ENCODE measurements at regions not wholly inside any gene's neighbourhood (a gene's known extent, or its start where the extent isn't known, plus 50 kb on each side); places are given as distances from the start of the nearest gene placed in this dataset.

DNA sequence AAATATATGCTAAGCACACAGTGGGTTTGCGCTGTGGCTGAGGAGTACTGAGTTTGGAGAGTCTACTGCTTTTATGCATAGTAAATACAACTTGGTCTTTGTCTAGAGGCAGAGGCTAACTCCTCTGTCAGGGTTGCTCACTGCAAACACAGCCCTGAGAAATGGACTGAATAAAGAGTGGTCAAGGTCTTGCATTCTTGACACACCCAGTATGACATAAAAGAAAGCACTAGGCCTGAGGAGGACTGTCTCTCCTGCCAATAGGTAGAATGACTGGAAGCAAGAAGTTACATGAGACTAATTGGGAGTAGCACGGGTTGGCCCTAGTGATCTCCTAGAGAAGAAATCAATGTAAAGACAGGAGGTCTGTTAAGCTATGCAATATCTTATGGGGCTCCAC, 367.2 kb upstream of the B3GALT2 start:
- Histone ChIP-seq H4K20me1 (ENCODE audit: control insufficient read depth, insufficient read depth) (no peaks in the 10 kb centered on the region), H3K27me3 (replicated peaks in 1 of 2; ENCODE audit: control insufficient read depth in 2 of 2, insufficient read depth in 2 of 2, low read length in 1 of 2) (no peaks in the 10 kb centered on the region; a peak in 1 of 4 replicates), H3K9ac (ENCODE audit: control insufficient read depth, insufficient read depth, low read length) (no peak overlapping the region), H3K79me2 (ENCODE audit: control insufficient read depth, insufficient read depth, low read length) (no peaks in the 10 kb centered on the region), H3K4me2 (ENCODE audit: control insufficient read depth, insufficient read depth) (no peak overlapping the region), H3K4me3 (no peak overlapping the region), H3K9me3 (replicated peaks; ENCODE audit: control insufficient read depth, insufficient read depth, low read length) (no peaks in the 10 kb centered on the region; the same call in 2 of the 3 replicates), H2AFZ (ENCODE audit: control insufficient read depth, low read depth, low read length) (no peak overlapping the region), H3K27ac (ENCODE audit: control insufficient read depth, insufficient read depth) (no peak overlapping the region), H3K36me3 (ENCODE audit: control insufficient read depth in 2 of 2, insufficient read depth in 2 of 2, low read length in 1 of 2) (no peaks in the 10 kb centered on the region), H3K4me1 (ENCODE audit: control insufficient read depth, insufficient read depth, low read length) (no peaks in the 10 kb centered on the region)
- RAD21 ChIA-PET (ENCODE audit: unreplicated experiment), result no interaction called here
- BruUV-seq (replicated peaks), result no TSS peak
- in situ Hi-C loops (cut with MboI) (no loop called here), intact Hi-C loops (cut with micrococcal nuclease; ENCODE audit: unreplicated experiment) (no loop called here)
- no peak for FAIRE-seq
- no peak for DNase-seq (ENCODE audit: low read depth, low spot score)
- POLR2A ChIA-PET, result no interaction called here
- SMC1A ChIA-PET (ENCODE audit: uncharacterized antibody, unreplicated experiment), result no interaction called here
- 50% methylated on average over 2 of the region's 2 CpGs for WGBS (ENCODE audit: insufficient coverage, insufficient replicate concordance, low lambda C conversion rate, missing lambda C conversion rate)
- TF ChIP-seq, protein P1, sequence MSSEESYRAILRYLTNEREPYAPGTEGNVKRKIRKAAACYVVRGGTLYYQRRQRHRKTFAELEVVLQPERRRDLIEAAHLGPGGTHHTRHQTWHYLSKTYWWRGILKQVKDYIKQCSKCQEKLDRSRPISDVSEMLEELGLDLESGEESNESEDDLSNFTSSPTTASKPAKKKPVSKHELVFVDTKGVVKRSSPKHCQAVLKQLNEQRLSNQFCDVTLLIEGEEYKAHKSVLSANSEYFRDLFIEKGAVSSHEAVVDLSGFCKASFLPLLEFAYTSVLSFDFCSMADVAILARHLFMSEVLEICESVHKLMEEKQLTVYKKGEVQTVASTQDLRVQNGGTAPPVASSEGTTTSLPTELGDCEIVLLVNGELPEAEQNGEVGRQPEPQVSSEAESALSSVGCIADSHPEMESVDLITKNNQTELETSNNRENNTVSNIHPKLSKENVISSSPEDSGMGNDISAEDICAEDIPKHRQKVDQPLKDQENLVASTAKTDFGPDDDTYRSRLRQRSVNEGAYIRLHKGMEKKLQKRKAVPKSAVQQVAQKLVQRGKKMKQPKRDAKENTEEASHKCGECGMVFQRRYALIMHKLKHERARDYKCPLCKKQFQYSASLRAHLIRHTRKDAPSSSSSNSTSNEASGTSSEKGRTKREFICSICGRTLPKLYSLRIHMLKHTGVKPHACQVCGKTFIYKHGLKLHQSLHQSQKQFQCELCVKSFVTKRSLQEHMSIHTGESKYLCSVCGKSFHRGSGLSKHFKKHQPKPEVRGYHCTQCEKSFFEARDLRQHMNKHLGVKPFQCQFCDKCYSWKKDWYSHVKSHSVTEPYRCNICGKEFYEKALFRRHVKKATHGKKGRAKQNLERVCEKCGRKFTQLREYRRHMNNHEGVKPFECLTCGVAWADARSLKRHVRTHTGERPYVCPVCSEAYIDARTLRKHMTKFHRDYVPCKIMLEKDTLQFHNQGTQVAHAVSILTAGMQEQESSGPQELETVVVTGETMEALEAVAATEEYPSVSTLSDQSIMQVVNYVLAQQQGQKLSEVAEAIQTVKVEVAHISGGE (CRISPR knock-in tag; IDR thresholded peaks at IDR 0.05), result no peak
- ATAC-seq, result no peak
- CTCF ChIA-PET, result no interaction called here

DNA sequence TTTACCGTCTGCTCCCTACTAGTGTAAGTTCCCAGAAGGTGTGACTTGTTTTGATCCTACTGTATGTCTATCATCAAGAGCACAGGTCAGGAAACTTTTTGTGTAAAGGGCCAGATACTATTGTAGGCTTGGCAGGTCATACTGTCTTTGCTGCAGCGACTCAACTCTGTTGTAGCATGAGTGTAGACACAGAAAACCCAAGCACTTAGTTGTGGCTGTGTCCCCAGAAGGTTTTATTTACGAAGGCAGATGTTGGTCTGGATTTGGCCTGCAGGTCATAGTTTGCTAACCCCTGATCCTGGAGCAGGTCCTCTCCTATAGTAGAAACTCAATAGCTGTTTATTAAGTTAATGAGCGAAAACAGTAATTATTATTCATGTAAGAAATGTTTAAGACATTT, 365.9 kb upstream of the B3GALT2 start:
- ChIA-PET SMC1A (ENCODE audit: uncharacterized antibody, unreplicated experiment) (interaction anchor here (1.4 kb wide), 1 partner anchor 11 kb away, joined by 3 read pairs; no protein-coding TSS in a partner anchor), CTCF (no interaction called here), POLR2A (no interaction called here), RAD21 (ENCODE audit: unreplicated experiment) (no interaction called here)
- Histone ChIP-seq H3K27ac (ENCODE audit: control insufficient read depth, insufficient read depth) (no peak overlapping the region), H3K4me1 (ENCODE audit: control insufficient read depth, insufficient read depth, low read length) (no peaks in the 10 kb centered on the region), H3K36me3 (ENCODE audit: control insufficient read depth in 2 of 2, insufficient read depth in 2 of 2, low read length in 1 of 2) (no peaks in the 10 kb centered on the region), H3K79me2 (ENCODE audit: control insufficient read depth, insufficient read depth, low read length) (no peaks in the 10 kb centered on the region), H3K9ac (ENCODE audit: control insufficient read depth, insufficient read depth, low read length) (no peak overlapping the region), H3K4me2 (ENCODE audit: control insufficient read depth, insufficient read depth) (no peak overlapping the region), H3K27me3 (replicated peaks in 1 of 2; ENCODE audit: control insufficient read depth in 2 of 2, insufficient read depth in 2 of 2, low read length in 1 of 2) (no peaks in the 10 kb centered on the region; a peak in 1 of 4 replicates), H2AFZ (ENCODE audit: control insufficient read depth, low read depth, low read length) (no peak overlapping the region), H3K9me3 (replicated peaks; ENCODE audit: control insufficient read depth, insufficient read depth, low read length) (no peaks in the 10 kb centered on the region; the same call in 2 of the 3 replicates), H3K4me3 (no peak overlapping the region), H4K20me1 (ENCODE audit: control insufficient read depth, insufficient read depth) (no peaks in the 10 kb centered on the region)
- intact Hi-C loops (cut with micrococcal nuclease; ENCODE audit: unreplicated experiment) (no loop called here), in situ Hi-C loops (cut with MboI) (no loop called here)
- ATAC-seq (no peak), FAIRE-seq (no peak), DNase-seq (ENCODE audit: low read depth, low spot score) (no peak)
- 46% methylated on average over 4 of the region's 4 CpGs for WGBS (ENCODE audit: insufficient coverage, insufficient replicate concordance, low lambda C conversion rate, missing lambda C conversion rate)
- TF ChIP-seq JUND (IDR thresholded peaks at IDR 0.05; ENCODE audit: low read depth, low read length), result no peak
- TF ChIP-seq LARP7 (IDR thresholded peaks at IDR 0.05), result no peak
- BruUV-seq (replicated peaks), result no TSS peak
